Thymus (tissue), 11 donors: ENCODE measurements at regions not wholly inside any gene's neighbourhood (a gene's known extent, or its start where the extent isn't known, plus 50 kb on each side); places are given as distances from the start of the nearest gene placed in this dataset.

Experiments
- DNase-seq, 9 donors: peaks; one replicate each; pipeline ENCODE4 v3.0.0-alpha.2; 2013; ENCODE audit warnings: low spot score in 9 of 9, low read depth in 6 of 9, missing footprints in 1 of 9
- H3K27ac ChIP-seq, 2 donors: one replicate each; pipeline ENCODE4 v1.5.1; 2013; ENCODE audit warnings: control low read depth in 1 of 2, low read depth in 1 of 2, low read length in 1 of 2, mild to moderate bottlenecking in 1 of 2, moderate library complexity in 1 of 2
- H3K27me3 ChIP-seq, 2 donors: one replicate each; pipeline ENCODE4 v1.5.1; 2013; ENCODE audit warnings: low read length in 1 of 2; ENCODE audit not compliant: control insufficient read depth in 2 of 2, insufficient read depth in 1 of 2
- H3K36me3 ChIP-seq, 2 donors: one replicate each; pipeline ENCODE4 v1.5.1; 2013; ENCODE audit warnings: low read length in 1 of 2, mild to moderate bottlenecking in 1 of 2, moderate library complexity in 1 of 2; ENCODE audit not compliant: control insufficient read depth in 2 of 2, insufficient read depth in 2 of 2
- H3K4me1 ChIP-seq, 2 donors: one replicate each; pipeline ENCODE4 v1.5.1; 2013; ENCODE audit warnings: low read length in 2 of 2; ENCODE audit not compliant: control insufficient read depth in 2 of 2, insufficient read depth in 2 of 2
- H3K4me3 ChIP-seq, 2 donors: one replicate each; pipeline ENCODE4 v1.5.1; 2013; ENCODE audit warnings: low read length in 2 of 2, control low read depth in 1 of 2, mild to moderate bottlenecking in 1 of 2
- H3K9me3 ChIP-seq, 2 donors: one replicate each; pipeline ENCODE4 v1.5.1; 2013; ENCODE audit warnings: low read length in 1 of 2, mild to moderate bottlenecking in 1 of 2; ENCODE audit not compliant: control insufficient read depth in 2 of 2, insufficient read depth in 1 of 2
- WGBS: extraction: QIAGEN DNeasy Blood & Tissue Kit; methylation state at CpG from one replicate; pipeline ENCODE4 v1.1.7; 2013; 5-methylcytosine and 5-hydroxymethylcytosine counted together
- donor health status: healthy.

- no peak overlapping the region for H3K4me3 ChIP-seq
- 80% methylated on average over 1 of the region's 1 CpG for WGBS
- DNase-seq: no peak
- no peak overlapping the region for H3K27ac ChIP-seq
- no peaks in the 10 kb centered on the region for H3K27me3 ChIP-seq
- no peaks in the 10 kb centered on the region for H3K4me1 ChIP-seq
- H3K36me3 ChIP-seq: no peaks in the 10 kb centered on the region
- no peaks in the 10 kb centered on the region for H3K9me3 ChIP-seq
Measured at GRCh38 chr15:87167706-87168105, 1088.0 kb downstream of the AGBL1 start.

DNA sequence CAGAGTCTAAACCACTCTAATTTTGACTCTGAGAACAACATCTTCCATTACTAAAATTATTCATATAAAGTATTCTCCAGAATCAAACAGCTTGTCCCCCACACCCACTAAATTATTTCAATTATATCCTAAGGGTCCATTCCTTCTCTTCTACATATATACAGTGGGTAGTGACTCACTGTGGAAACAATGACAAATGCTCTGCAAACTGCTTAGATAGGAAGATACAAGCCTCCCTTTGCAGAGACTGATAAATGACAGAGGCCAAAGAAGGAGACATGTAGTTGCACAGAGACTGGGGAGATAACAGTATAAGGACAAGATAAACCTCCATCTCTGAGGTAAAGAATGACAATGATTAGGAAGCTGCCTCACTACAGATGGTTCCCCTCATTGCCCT is 1087.4 kb downstream of the AGBL1 start:
- Histone ChIP-seq H3K4me3 (no peak overlapping the region), H3K9me3 (no peaks in the 10 kb centered on the region)

DNA sequence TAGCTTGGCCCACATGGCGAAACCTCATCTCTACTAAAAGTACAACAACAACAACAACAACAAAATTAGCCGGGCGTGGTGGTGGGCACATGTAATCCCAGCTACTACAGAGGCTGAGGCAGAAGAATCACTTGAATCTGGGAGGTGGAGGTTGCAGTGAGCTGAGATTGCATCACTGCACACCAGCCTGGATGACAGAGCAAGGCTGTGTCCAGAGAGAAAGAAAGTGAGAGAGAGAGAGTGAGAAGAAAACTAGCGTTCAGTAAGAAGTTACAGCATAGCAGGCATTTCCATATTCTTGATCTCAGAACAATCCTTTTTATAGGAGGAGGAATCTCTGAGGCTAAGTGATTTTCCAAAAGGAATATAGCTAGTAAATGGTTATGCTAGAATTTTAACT is 1076.1 kb downstream of the AGBL1 start:
- Histone ChIP-seq H3K4me1 (no peaks in the 10 kb centered on the region), H3K27ac (no peak overlapping the region), H3K4me3 (no peak overlapping the region), H3K9me3 (peaks cover 0 to 7% of the 10 kb centered on the region in 2 donors), H3K27me3 (no peaks in the 10 kb centered on the region), H3K36me3 (no peaks in the 10 kb centered on the region)
- WGBS: 94% methylated on average over 4 of the region's 4 CpGs
- DNase-seq: no peak

More for the DNA sequence above, 1087.4 kb downstream of the AGBL1 start:
- DNase-seq: no peak
- Histone ChIP-seq H3K27ac (no peak overlapping the region), H3K27me3 (no peaks in the 10 kb centered on the region), H3K4me1 (no peaks in the 10 kb centered on the region), H3K36me3 (no peaks in the 10 kb centered on the region)

GRCh38 chr15:87154761-87155160 is 1075.1 kb downstream of the AGBL1 start:
- no peaks in the 10 kb centered on the region for H3K36me3 ChIP-seq
- no peak for DNase-seq
- H3K4me1 ChIP-seq: no peaks in the 10 kb centered on the region
- no peak overlapping the region for H3K27ac ChIP-seq
- no peaks in the 10 kb centered on the region for H3K9me3 ChIP-seq
- no peak overlapping the region for H3K4me3 ChIP-seq
- no peaks in the 10 kb centered on the region for H3K27me3 ChIP-seq

DNA sequence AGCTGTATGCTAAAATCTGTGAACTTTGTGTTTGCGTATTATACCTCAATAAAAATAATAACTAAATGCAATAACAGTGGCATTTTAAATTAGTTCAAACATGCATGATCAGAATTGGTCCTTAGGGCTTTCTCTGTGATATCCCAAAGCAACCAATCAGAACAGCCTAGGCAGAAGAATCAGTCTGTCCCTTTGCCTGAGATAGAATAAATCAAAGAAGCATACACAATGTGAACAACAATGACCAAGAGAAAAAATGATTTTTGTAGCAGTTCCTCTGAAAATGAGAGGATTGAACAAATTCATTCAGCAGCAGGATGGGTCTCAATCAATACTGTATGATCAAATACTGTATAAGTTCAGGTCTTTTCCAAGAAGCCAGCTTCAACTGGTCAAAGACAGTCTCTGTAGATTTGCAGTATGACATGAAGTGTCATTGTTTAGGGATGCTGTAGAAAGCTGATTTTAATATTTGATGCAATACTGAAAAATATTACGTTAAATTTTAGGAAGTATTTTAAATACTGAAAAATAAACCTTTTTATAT is 1071.6 kb downstream of the AGBL1 start:
- H3K36me3 ChIP-seq: no peaks in the 10 kb centered on the region
- H3K27me3 ChIP-seq: no peaks in the 10 kb centered on the region
- H3K4me3 ChIP-seq: no peak overlapping the region
- no peaks in the 10 kb centered on the region for H3K9me3 ChIP-seq
- no peaks in the 10 kb centered on the region for H3K4me1 ChIP-seq
- DNase-seq: no peak
- no peak overlapping the region for H3K27ac ChIP-seq
- 90% methylated on average over 2 of the region's 2 CpGs for WGBS

DNA sequence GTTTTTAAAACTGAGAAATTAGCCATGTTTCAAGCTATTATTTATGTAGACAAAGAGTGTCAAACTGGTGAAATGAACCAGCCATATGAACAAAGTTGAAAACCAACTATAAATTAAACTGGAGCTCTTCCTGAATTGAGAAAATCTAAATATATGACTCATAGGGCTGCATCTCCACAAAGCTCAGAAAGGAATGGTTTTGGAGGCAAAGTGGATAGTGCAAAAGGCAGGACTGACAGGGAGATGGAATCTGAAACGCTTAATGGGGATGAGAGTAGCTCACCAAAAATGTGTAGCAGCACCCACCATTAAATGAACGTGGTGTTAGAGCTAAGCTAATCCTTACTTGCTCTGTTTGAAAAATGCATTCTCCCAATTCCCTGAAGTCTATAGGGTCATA is 1066.0 kb downstream of the AGBL1 start:
- H3K9me3 ChIP-seq: no peaks in the 10 kb centered on the region
- WGBS: 91% methylated on average over 2 of the region's 2 CpGs
- no peaks in the 10 kb centered on the region for H3K27me3 ChIP-seq
- no peaks in the 10 kb centered on the region for H3K4me1 ChIP-seq
- no peak for DNase-seq
- H3K27ac ChIP-seq: no peak overlapping the region
- H3K4me3 ChIP-seq: no peak overlapping the region
- no peaks in the 10 kb centered on the region for H3K36me3 ChIP-seq

GRCh38 chr15:87144775-87145174 is 1065.1 kb downstream of the AGBL1 start:
- Histone ChIP-seq H3K36me3 (no peaks in the 10 kb centered on the region), H3K9me3 (no peaks in the 10 kb centered on the region), H3K4me3 (no peak overlapping the region), H3K4me1 (no peaks in the 10 kb centered on the region), H3K27ac (no peak overlapping the region), H3K27me3 (no peaks in the 10 kb centered on the region)
- 91% methylated on average over 1 of the region's 1 CpG for WGBS
- DNase-seq: no peak

DNA sequence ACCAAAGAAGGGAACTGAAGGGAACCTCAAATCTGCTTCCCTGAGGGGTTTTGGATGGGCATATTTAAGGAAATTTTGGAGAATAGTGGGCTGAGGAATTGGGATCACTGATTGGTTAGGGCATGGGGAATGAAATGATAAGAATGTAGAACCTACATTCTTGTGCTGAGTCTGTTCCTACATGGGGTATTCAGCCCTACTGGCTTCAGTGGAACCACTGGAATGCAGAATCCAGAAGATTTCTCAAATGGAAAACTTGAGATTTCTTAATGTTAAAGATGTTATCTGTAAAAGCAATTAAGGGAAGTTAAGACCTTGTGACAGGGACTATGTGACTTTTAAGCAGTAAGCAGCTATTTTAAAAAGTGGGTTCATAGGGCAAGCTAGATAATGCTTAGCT is 1062.4 kb downstream of the AGBL1 start:
- H3K4me1 ChIP-seq: no peaks in the 10 kb centered on the region
- H3K4me3 ChIP-seq: no peak overlapping the region
- no peaks in the 10 kb centered on the region for H3K36me3 ChIP-seq
- H3K9me3 ChIP-seq: no peaks in the 10 kb centered on the region
- H3K27ac ChIP-seq: no peak overlapping the region
- H3K27me3 ChIP-seq: no peaks in the 10 kb centered on the region
- no peak for DNase-seq

GRCh38 chr15:87135109-87135508 is 1055.4 kb downstream of the AGBL1 start:
- no peak for DNase-seq
- Histone ChIP-seq H3K4me1 (no peaks in the 10 kb centered on the region), H3K27me3 (no peaks in the 10 kb centered on the region), H3K27ac (no peak overlapping the region), H3K4me3 (no peak overlapping the region), H3K36me3 (no peaks in the 10 kb centered on the region), H3K9me3 (no peaks in the 10 kb centered on the region)

- no peaks in the 10 kb centered on the region for H3K27me3 ChIP-seq
- no peak overlapping the region for H3K4me3 ChIP-seq
- no peak overlapping the region for H3K27ac ChIP-seq
- no peaks in the 10 kb centered on the region for H3K4me1 ChIP-seq
- DNase-seq: no peak
- H3K9me3 ChIP-seq: no peaks in the 10 kb centered on the region
- no peaks in the 10 kb centered on the region for H3K36me3 ChIP-seq
Measured at GRCh38 chr15:87133704-87134103, 1054.0 kb downstream of the AGBL1 start.
